HG03159 (cell line): ENCODE measurements at regions not wholly inside any gene's neighbourhood (a gene's known extent, or its start where the extent isn't known, plus 50 kb on each side); places are given as distances from the start of the nearest gene placed in this dataset.
"Not testable (repeated sequence)": the region's sequence is repeated elsewhere in the genome, so short reads cannot be mapped to it uniquely, and the experiment has no call there.

Experiments
- ATAC-seq: cut with Tn5 transposase; IDR thresholded peaks from one replicate; pipeline ENCODE4 v1.9.1; 2021; ENCODE audit warnings: mild to moderate bottlenecking, moderate library complexity; ENCODE audit not compliant: unreplicated experiment

DNA sequence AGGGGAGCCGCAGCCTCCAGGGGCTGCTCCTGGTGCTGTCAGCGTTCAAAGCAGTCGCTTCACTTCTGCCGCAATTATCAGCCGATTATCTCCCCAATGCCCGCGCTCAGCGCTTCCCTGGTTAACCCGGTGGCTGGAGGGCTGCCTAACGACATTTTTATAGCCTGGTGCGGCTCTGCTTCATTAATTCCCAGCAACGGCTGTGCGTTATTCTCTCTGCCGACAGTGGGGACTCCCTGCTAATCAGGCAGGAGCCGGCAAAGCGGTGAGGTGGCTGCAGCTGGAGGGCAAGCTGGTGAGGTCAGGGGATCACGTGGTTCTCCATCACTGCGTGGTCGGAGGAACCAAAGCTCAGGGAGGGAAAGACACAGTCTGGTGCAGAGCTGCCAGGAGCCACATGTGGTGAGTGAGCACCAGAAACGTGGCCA lies 62.9 kb downstream of the GLRX5 start:
- no peak for ATAC-seq

DNA sequence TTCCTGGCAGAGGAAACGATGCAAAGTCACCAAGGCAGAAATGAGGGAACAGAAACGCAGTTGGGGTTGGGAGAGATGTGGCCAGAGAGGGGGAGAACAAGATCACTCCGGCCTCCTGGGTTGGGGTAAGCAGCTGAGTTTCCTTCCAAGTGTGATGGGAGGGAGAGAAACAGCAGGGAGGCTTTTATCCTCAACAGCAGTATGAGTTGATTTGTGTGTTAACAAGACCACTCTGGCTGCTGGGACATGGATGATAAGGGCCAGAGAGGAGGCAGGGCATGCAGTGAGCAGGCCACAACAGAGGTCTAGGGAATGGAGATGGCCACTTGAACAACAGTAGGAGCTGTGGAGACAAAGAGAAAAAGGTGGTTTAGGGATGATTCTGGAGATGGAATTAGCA lies 66.8 kb downstream of the GLRX5 start:
- ATAC-seq, result no peak

DNA sequence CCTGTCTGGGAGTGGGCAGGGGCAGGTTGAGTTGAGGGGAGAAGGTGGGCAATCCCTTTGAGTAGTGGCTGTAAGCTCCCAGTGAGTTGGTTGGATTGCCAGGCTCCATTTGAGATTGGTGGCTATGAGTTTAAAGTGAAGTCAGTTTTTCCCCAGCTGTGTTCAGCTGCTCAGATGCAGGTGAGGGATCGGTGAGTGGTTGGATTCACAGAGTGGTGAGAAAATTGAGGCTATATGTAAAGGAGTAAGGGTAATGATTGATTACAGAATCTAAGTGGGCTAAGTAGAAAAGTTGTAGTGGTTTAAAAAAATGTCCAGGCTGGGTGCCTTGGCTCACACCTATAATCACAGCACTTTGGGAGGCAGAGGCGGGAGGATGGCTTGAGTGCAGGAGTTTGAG lies 68.6 kb downstream of the GLRX5 start:
- ATAC-seq, result no peak

DNA sequence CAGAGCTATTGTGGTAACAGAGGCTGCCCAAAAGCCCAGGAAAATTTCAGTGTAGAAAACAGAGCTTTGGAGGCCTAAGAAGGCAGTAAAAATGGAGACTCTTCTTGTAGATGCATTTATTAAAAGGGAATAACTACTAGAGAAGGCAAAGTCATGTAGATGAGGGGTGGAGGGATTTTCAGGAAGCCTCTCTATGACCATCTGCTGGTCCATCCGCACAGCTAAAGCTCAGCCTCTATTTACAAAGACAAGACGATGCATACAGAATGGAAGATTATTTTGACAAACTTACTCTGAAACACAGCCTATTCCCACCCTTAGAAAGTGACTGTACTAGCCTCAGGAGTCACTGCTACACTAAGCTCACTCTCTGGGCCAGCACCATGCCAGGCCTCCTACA lies 71.4 kb downstream of the GLRX5 start:
- no peak for ATAC-seq

DNA sequence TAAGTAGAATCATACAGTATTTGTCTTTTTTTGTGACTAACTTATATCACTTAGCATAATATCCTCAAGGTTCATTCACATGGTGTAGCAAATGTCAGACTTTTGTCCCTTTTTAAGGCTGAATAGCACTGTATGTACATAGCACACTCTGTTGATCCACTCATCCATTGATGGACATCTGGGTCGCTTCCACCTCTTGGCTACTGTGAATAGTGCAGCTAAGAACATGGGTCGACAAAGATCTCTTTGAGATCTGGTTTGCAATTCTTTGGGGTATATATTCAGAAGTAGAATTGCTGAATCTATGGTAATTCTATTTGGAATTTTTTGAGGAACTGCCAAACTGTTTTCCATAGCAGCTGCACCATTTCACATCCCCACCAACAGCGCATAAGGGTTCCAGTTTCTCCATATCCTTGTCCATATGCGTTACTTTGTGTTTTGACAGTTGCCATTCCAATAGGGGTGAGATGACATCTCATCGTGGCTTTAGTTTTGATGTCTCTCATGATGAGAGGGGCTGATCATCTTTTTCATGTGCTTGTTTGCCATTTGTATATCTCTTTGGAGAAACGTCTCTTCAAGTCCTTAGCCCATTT lies 73.9 kb downstream of the GLRX5 start:
- ATAC-seq, result no peak

DNA sequence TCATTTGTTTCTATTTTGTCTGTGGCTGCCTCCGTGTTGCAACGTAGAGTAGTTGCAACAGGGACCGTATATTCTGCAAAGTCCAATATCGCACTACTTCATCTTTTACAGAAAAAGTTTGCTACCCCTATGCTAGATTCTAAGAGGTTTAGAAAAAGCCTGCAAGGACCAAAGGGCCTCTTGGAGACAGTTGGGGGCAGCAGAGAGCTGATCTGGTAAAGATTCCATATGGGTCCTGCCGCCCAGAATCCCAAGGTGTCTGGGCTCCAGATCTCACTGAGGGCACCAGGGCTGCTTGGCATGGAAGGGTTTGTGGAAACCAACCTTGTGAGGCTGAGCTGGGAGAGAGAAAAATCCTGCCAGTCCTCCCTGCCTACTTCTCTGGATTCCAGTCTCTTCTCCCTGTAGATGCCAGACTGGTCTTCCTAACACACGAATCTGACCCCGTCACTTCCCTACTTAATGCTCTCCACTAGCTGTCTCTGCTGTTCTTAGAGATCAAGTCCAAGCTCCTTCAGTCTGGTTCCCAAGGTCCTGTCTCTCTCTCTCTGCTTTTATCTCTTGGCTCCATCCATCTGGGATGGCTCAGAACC lies 74.6 kb downstream of the GLRX5 start:
- ATAC-seq, result no peak

DNA sequence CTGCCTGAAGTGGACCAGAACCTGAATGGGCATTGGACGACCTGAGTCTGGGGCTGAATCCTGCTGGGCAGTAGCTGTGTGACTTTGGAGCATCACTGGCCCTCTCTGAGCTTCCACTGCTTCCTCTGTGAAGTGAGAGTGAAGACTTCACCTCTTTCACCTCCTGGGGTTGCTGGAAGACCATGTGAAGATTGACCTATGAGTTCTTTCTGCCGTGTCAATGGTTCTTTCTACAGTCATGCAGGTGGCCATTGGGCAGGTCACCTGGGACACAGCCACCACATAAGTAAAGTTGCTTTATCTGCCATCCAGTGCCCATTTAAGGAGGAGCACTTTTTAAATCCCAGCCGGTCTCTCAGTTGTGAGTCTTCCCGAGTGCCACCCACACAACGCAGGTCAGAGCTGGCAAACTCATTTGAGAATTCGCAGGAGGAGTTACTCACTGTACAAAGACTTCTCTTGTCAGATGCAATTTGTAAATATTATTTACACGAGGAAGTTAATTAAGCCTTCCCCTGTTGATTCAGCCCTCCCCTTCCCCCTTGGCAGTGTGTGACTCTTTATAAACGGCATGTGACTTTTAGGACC lies 74.8 kb upstream of the TCL1B start:
- peak; percentile 45 for ATAC-seq

DNA sequence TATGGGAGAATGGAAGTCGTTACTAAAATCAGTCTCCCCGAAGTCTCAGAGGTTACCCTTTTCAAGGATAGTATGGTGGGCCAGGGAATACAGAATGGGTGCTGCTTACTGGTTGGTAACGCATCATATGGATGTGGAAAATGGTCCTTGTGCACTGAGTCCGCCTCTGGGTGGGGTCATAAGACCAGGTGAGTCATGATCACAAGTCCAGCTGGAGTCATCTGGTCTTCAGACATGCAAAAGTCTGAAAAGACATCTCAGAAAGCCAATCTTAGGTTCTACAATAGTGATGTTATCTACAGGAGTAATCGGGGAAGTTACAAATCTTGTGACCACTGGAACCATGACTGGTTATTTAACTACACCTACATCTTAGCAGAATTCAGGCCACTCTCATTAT lies 71.9 kb upstream of the TCL1B start:
- no peak for ATAC-seq

DNA sequence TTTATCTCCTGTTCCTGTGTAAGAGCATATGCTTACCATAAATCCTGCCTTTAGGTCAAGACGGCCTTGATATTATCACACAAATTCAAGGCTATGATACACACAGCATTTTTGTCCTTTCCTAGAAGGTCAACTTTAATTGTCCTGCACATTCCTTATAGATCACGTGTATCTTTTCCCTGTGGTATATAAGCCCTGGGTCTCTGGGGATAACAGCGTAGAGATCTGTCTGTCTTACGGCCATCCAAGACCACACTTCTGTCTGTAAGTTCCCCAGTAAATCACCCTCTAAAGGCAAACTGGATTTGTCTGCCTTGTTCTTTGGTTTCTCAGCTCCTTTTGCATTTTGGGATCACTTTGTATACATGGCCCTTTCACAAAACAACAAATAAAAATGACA lies 69.5 kb upstream of the TCL1B start:
- no peak for ATAC-seq

DNA sequence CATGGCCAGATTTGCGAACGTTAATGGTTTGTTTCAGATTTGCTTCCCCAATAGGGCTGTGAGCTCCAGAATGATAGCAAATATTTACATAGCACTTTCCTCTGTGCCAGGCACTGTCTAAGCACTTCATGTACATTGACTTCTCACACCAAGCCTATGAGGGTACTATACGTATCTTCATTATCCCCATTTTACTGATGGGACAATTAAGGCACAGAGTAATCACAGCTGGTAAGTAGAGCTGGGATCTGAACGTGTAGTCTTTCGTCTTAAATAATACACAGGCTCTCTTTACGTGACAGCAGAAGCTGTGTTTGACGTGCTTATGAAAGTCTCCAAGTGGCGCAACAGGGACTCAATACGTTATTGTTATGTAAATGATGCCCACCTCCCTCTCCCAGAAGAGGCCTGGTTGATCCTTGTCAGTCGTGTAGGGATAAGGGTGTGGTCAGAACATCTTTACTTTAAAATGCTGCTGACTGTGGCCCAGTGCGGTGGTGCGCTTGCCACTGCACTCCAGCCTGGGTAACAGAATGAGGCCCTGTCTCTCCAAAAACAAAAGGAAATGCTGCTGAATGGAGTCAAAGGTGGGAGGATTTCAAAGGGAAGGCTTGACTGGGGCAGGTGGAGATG lies 66.3 kb upstream of the TCL1B start:
- no peak for ATAC-seq

DNA sequence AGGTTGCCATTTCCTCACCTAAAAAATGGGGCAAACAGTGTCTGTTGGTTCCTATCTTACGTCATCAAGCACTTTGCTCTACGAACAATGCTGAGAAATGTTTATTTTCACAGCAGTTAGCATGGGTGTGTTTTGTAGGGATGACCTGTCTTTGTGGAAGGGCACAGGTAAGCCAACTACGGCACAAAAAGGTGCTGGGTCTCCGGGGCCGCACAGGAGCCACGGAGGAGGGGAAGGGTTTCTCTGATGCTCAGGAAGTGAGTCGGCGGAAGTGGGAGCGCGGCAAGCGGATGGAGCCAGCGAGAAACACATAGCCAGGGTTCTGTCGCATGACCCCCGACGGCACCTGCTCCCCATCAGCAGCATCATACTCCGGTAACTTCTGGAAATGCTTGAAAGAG lies 65.6 kb upstream of the TCL1B start:
- ATAC-seq, result no peak

DNA sequence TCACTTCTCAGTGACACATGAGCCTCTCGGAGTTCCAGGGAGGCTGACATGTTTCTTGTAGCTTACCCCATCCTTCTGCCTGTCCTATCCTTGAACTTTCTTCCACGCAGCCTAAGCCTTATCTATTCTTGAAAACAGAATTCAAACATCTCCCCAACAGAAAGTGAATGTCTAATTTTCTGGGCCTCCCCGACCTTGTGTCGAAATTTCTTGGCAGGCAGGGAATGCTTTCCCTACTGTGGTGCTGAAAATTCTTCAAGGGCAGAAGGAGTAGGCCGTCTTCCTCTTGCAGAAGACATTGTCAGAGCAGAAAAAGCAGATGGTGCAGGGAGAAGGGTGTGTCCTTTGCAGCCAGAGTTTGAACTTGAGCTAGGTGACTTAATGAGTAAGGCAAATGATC lies 63.0 kb upstream of the TCL1B start:
- no peak for ATAC-seq

DNA sequence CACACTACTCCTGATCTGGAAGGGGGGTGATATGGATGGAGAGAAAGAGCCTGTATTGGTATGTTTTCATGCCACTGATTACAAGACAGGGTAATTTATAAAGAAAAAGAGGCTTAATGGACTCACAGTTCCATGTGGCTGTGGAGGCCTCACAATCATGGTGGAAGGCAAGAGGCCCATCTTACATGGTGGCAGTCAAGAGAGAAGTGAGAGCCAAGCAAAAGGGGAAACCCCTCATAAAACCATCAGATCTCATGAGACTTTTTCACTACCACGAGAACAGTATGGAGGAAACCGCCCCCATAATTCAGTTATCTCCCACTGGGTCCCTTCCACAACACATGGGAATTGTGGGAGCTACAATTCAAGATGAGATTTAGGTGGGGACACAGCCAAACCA lies 60.5 kb upstream of the TCL1B start:
- ATAC-seq, result not testable (repeated sequence)

DNA sequence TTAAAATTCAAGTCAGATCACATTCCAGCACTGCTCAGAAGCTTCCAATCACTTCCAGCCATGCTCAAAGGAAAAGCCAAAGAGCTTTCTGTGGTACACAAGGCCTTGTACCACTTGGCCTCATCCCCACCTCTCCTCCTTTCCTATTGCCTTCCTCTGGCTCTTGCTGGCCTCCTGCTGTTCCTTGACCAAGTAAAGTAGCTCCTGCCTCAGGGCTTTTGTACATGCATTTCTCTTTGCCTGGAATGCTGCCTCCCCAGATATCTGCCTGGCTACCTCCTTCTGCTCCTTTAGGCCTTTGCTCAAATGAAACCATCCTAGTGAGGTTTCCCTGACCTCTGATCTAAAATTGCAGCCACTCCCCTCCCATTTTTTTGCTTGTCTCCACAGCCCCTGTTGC lies 51.2 kb upstream of the TCL1B start:
- no peak for ATAC-seq
